ENCODE measurements at regions not wholly inside any gene's neighbourhood (a gene's known extent, or its start where the extent isn't known, plus 50 kb on each side); places are given as distances from the start of the nearest gene placed in this dataset.
"Not testable (repeated sequence)": the region's sequence is repeated elsewhere in the genome, so short reads cannot be mapped to it uniquely, and the experiment has no call there.

DNA sequence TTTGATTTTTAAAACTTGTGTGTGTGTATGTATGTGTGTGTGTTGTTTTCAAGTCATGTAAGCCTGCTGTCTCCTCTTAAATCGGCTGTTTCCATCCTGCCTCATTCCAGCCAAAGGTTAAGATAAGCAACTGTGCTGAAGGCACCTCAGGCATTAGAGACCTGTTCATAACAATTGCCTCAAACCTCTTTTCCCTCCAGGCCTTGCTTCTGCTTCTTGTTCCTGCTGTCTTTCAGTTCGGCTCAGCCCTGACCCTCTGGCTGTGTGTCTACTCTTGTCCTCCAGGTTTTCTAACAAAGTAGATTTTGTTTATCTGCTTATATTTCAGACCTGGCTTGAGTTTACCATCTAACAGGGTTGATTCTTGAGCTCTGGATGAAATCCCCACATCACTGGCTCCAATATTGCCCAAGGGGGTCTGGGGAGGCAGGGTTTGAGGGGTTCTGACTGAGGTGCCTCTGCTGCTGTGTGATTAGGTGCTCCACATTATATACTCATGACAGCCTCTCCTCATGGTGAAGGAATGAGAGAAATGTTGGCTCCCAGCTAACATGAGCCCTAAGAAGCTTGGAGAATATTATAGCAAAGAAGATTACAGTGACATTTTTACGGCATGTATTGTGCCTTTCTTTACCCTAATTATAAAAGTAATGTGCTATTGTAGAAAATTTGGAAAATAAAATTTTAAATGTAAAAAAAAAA, 229.7 kb upstream of the PIK3R1 start:
- no CpG with 5 or more reads among the region's 3 CpGs for WGBS (ENCODE audit: extremely low coverage, insufficient coverage, insufficient read length)

DNA sequence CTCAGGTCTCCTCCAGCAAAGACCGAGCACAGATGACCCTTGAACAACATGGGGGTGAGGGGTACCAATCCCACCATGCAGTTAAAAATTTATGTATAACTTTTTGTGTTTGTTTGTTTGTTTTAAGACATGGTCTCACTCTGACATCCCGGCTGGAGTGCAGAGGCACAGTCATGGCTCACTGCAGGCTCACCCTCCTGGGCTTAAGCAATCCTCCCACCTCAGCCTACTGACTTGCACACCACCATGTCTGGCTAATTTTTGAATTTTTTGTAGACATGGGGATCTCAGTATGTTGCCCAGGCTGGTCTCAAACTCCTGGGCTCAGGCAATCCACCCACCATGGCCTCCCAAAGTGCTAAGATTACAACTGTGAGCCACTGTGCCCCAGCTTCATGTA, 231.0 kb upstream of the PIK3R1 start:
- no peak overlapping the region for H3K27ac ChIP-seq (ENCODE audit: low read depth, low read length)
- WGBS (ENCODE audit: extremely low coverage, insufficient coverage, insufficient read length), result no CpG with 5 or more reads among the region's 2 CpGs
- peak overlapping the region; percentile 96 for H2BK12ac ChIP-seq (ENCODE audit: low read length)
- no peak for DNase-seq
- no peaks in the 10 kb centered on the region for H3K27me3 ChIP-seq (ENCODE audit: insufficient read depth, low read length)
- H3K14ac ChIP-seq (ENCODE audit: low read length), result no peak overlapping the region
- H2BK120ac ChIP-seq (ENCODE audit: insufficient read depth, low read length, poor library complexity), result peak overlapping the region; percentile 64
- H3K36me3 ChIP-seq (ENCODE audit: control insufficient read depth in 1 of 2, insufficient read depth in 2 of 2, low read length in 2 of 2), result no peaks in the 10 kb centered on the region
- H4K8ac ChIP-seq (ENCODE audit: low read depth, low read length), result peak overlapping the region; percentile 2
- H3K23ac ChIP-seq (ENCODE audit: low read length), result no peak overlapping the region
- H2AK5ac ChIP-seq (ENCODE audit: low read length), result peak overlapping the region; percentile 3
- peaks cover 2% of the 10 kb centered on the region for H3K9me3 ChIP-seq (ENCODE audit: insufficient read depth, low read depth, low read length)
- peaks cover 5 to 8% of the 10 kb centered on the region in 2 experiments for H3K4me1 ChIP-seq (ENCODE audit: control insufficient read depth in 1 of 2, insufficient read depth in 2 of 2, low read length in 2 of 2)
- H2AFZ ChIP-seq (ENCODE audit: insufficient read depth, low read length, poor library complexity), result no peak overlapping the region
- no peaks in the 10 kb centered on the region for H3K79me2 ChIP-seq (ENCODE audit: control insufficient read depth, insufficient read depth, low read length, poor library complexity)
- peak overlapping the region; percentile 7 for H2BK5ac ChIP-seq (ENCODE audit: low read depth, low read length, poor library complexity)
- H3K4me2 ChIP-seq (ENCODE audit: low read length), result no peak overlapping the region
- H4K12ac ChIP-seq (ENCODE audit: low read depth, low read length), result no peak overlapping the region
- H3K4me3 ChIP-seq (ENCODE audit: low read depth, low read length), result no peak overlapping the region
- no peak overlapping the region for H3K4ac ChIP-seq (ENCODE audit: low read depth, low read length)
- peaks cover 12% of the 10 kb centered on the region for H3K79me1 ChIP-seq (ENCODE audit: low read length)
- H3K9ac ChIP-seq (ENCODE audit: low read length), result no peak overlapping the region
- peak overlapping the region; percentile 70 for H4K91ac ChIP-seq (ENCODE audit: low read depth, low read length)
- no peak overlapping the region for H3K18ac ChIP-seq (ENCODE audit: low read length)

More for the DNA sequence above, 229.7 kb upstream of the PIK3R1 start:
- no peaks in the 10 kb centered on the region for H3K27me3 ChIP-seq (ENCODE audit: insufficient read depth, low read length)
- H2AFZ ChIP-seq (ENCODE audit: insufficient read depth, low read length, poor library complexity), result peak overlapping the region; percentile 30
- peak overlapping the region; percentile 55 for H3K14ac ChIP-seq (ENCODE audit: low read length)
- H3K4me1 ChIP-seq (ENCODE audit: control insufficient read depth in 1 of 2, insufficient read depth in 2 of 2, low read length in 2 of 2), result peaks cover 5 to 8% of the 10 kb centered on the region in 2 experiments
- H3K9ac ChIP-seq (ENCODE audit: low read length), result no peak overlapping the region
- DNase-seq, result peak; percentile 79 to 87
- H2BK12ac ChIP-seq (ENCODE audit: low read length), result peak overlapping the region; percentile 73
- H3K4me3 ChIP-seq (ENCODE audit: low read depth, low read length), result no peak overlapping the region
- H3K4ac ChIP-seq (ENCODE audit: low read depth, low read length), result peak overlapping the region; percentile 15
- H4K12ac ChIP-seq (ENCODE audit: low read depth, low read length), result peak overlapping the region; percentile 63
- H3K9me3 ChIP-seq (ENCODE audit: insufficient read depth, low read depth, low read length), result peaks cover 2% of the 10 kb centered on the region
- peak overlapping the region; percentile 98 for H3K27ac ChIP-seq (ENCODE audit: low read depth, low read length)
- H3K79me1 ChIP-seq (ENCODE audit: low read length), result peaks cover 12% of the 10 kb centered on the region
- H3K4me2 ChIP-seq (ENCODE audit: low read length), result peak overlapping the region; percentile 48
- H4K91ac ChIP-seq (ENCODE audit: low read depth, low read length), result peak overlapping the region; percentile 78
- peak overlapping the region; percentile 69 for H4K8ac ChIP-seq (ENCODE audit: low read depth, low read length)
- H2AK5ac ChIP-seq (ENCODE audit: low read length), result no peak overlapping the region
- H2BK5ac ChIP-seq (ENCODE audit: low read depth, low read length, poor library complexity), result peak overlapping the region; percentile 92
- H3K36me3 ChIP-seq (ENCODE audit: control insufficient read depth in 1 of 2, insufficient read depth in 2 of 2, low read length in 2 of 2), result no peaks in the 10 kb centered on the region
- no peak overlapping the region for H3K23ac ChIP-seq (ENCODE audit: low read length)
- peak overlapping the region; percentile 52 for H2BK120ac ChIP-seq (ENCODE audit: insufficient read depth, low read length, poor library complexity)
- H3K79me2 ChIP-seq (ENCODE audit: control insufficient read depth, insufficient read depth, low read length, poor library complexity), result no peaks in the 10 kb centered on the region
- no peak overlapping the region for H3K18ac ChIP-seq (ENCODE audit: low read length)

DNA sequence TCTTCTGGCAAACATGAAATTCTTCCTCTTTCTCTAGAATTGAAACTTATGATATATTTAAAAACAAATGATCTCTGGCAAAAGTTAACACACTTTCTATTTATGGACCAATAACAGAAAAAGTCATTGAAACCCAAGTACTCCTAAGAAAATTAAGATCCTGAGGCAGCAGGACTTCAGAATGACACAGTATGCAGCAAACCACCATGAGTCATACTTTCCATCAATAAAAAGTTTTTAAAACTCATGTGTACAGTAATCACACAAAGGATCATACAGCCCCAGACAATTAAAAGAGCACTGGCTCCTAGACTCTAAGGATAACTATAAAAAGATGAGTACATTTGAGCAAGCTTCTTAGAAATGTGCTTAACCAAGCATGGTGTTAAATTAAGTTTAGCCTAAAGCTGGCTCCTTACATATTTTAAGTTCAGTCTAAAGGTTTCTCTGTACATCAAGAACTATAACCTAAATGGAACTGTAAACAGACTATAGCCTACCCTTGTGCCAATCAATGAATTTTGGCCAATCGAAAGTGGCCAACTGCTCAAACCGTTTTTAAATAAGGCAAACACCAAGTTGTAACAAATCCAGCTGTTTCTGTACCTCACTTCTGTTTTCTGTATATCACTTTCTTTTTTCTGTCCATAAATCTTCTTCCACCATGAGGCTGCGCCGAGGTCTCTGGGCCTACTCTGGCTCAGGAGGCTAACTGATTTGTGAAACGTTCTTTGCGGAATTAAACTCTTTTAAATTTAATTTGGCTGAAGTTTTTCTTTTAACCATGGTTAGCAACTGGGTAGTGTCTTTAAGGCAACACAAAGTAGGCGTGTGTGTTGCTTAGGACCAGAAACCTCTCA, 232.1 kb upstream of the PIK3R1 start:
- Histone ChIP-seq H3K27ac (ENCODE audit: low read depth, low read length) (no peak overlapping the region), H3K14ac (ENCODE audit: low read length) (no peak overlapping the region), H2BK5ac (ENCODE audit: low read depth, low read length, poor library complexity) (no peak overlapping the region), H3K9ac (ENCODE audit: low read length) (no peak overlapping the region), H3K4me2 (ENCODE audit: low read length) (no peak overlapping the region), H3K4me3 (ENCODE audit: low read depth, low read length) (no peak overlapping the region), H3K79me1 (ENCODE audit: low read length) (peaks cover 12% of the 10 kb centered on the region), H2AK5ac (ENCODE audit: low read length) (no peak overlapping the region), H3K4ac (ENCODE audit: low read depth, low read length) (no peak overlapping the region), H2BK12ac (ENCODE audit: low read length) (no peak overlapping the region), H4K12ac (ENCODE audit: low read depth, low read length) (no peak overlapping the region), H3K4me1 (ENCODE audit: control insufficient read depth in 1 of 2, insufficient read depth in 2 of 2, low read length in 2 of 2) (peaks cover 5 to 8% of the 10 kb centered on the region in 2 experiments), H3K27me3 (ENCODE audit: insufficient read depth, low read length) (no peaks in the 10 kb centered on the region), H2AFZ (ENCODE audit: insufficient read depth, low read length, poor library complexity) (no peak overlapping the region), H3K36me3 (ENCODE audit: control insufficient read depth in 1 of 2, insufficient read depth in 2 of 2, low read length in 2 of 2) (no peaks in the 10 kb centered on the region), H4K91ac (ENCODE audit: low read depth, low read length) (peak overlapping the region; percentile 18), H4K8ac (ENCODE audit: low read depth, low read length) (no peak overlapping the region), H2BK120ac (ENCODE audit: insufficient read depth, low read length, poor library complexity) (no peak overlapping the region), H3K23ac (ENCODE audit: low read length) (no peak overlapping the region), H3K18ac (ENCODE audit: low read length) (no peak overlapping the region), H3K79me2 (ENCODE audit: control insufficient read depth, insufficient read depth, low read length, poor library complexity) (no peaks in the 10 kb centered on the region), H3K9me3 (ENCODE audit: insufficient read depth, low read depth, low read length) (peaks cover 2% of the 10 kb centered on the region)
- no CpG with 5 or more reads among the region's 7 CpGs for WGBS (ENCODE audit: extremely low coverage, insufficient coverage, insufficient read length)
- DNase-seq, result peak in 1 of 2 donors; percentile 53

DNA sequence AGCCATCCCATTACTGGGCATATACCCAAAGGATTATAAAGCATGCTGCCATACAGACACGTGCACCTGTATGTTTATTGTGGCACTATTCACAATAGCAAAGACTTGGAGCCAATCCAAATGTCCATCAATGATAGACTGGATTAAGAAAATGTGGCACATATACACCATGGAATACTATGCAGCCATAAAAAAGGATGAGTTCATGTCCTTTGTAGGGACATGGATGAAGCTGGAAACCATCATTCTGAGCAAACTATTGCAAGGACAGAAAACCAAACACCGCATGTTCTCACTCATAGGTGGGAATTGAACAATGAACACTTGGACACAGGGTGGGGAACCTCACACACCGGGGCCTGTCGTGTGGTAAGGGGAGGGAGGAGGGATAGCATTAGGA, 233.4 kb upstream of the PIK3R1 start:
- H3K79me2 ChIP-seq (ENCODE audit: control insufficient read depth, insufficient read depth, low read length, poor library complexity); H3K36me3 ChIP-seq (ENCODE audit: control insufficient read depth in 1 of 2, insufficient read depth in 2 of 2, low read length in 2 of 2); H3K27me3 ChIP-seq (ENCODE audit: insufficient read depth, low read length); H3K4ac ChIP-seq (ENCODE audit: low read depth, low read length); H3K23ac ChIP-seq (ENCODE audit: low read length); H3K14ac ChIP-seq (ENCODE audit: low read length); H3K9ac ChIP-seq (ENCODE audit: low read length); H3K9me3 ChIP-seq (ENCODE audit: insufficient read depth, low read depth, low read length); H3K18ac ChIP-seq (ENCODE audit: low read length); H4K91ac ChIP-seq (ENCODE audit: low read depth, low read length); DNase-seq; H4K12ac ChIP-seq (ENCODE audit: low read depth, low read length); H4K8ac ChIP-seq (ENCODE audit: low read depth, low read length); H2AK5ac ChIP-seq (ENCODE audit: low read length); H3K4me1 ChIP-seq (ENCODE audit: control insufficient read depth in 1 of 2, insufficient read depth in 2 of 2, low read length in 2 of 2); H2AFZ ChIP-seq (ENCODE audit: insufficient read depth, low read length, poor library complexity); H2BK5ac ChIP-seq (ENCODE audit: low read depth, low read length, poor library complexity); H2BK12ac ChIP-seq (ENCODE audit: low read length); H3K4me2 ChIP-seq (ENCODE audit: low read length); H3K27ac ChIP-seq (ENCODE audit: low read depth, low read length); H2BK120ac ChIP-seq (ENCODE audit: insufficient read depth, low read length, poor library complexity); H3K4me3 ChIP-seq (ENCODE audit: low read depth, low read length): not testable (repeated sequence)
- WGBS (ENCODE audit: extremely low coverage, insufficient coverage, insufficient read length), result no CpG with 5 or more reads among the region's 4 CpGs
- H3K79me1 ChIP-seq (ENCODE audit: low read length), result peaks cover 11% of the 10 kb centered on the region
